BLaER1 treated with 17β-estradiol and CSF1 and Interleukin-3, amounts not matched to agents 10 nM and 100 nM (cell line): ENCODE measurements at regions not wholly inside any gene's neighbourhood (a gene's known extent, or its start where the extent isn't known, plus 50 kb on each side); places are given as distances from the start of the nearest gene placed in this dataset.

Experiments
- H3K27ac ChIP-seq, 11 experiments: shearing (Covaris generic); formaldehyde crosslinking; 2 replicates each; pipeline ENCODE4 v1.8.1; 2022
- H3K27me3 ChIP-seq, 11 experiments: shearing (Covaris generic); formaldehyde crosslinking; 2 replicates each; pipeline ENCODE4 v1.8.1; 2022
- H3K36me3 ChIP-seq, 11 experiments: shearing (Covaris generic); formaldehyde crosslinking; 2 replicates each; pipeline ENCODE4 v1.8.1; 2022
- H3K4me1 ChIP-seq, 10 experiments: shearing (Covaris generic); formaldehyde crosslinking; 2 replicates each; pipeline ENCODE4 v1.8.1; 2022
- H3K4me2 ChIP-seq, 11 experiments: shearing (Covaris generic); formaldehyde crosslinking; 2 replicates each; pipeline ENCODE4 v1.8.1; 2022
- H3K4me3 ChIP-seq, 10 experiments: shearing (Covaris generic); formaldehyde crosslinking; 2 replicates each; pipeline ENCODE4 v1.8.1; 2022
- H3K9ac ChIP-seq, 11 experiments: shearing (Covaris generic); formaldehyde crosslinking; 2 replicates each; pipeline ENCODE4 v1.8.1; 2022
- H3K9me3 ChIP-seq, 11 experiments: shearing (Covaris generic); formaldehyde crosslinking; replicated peaks in 1 of 11; 2 replicates each; pipeline ENCODE4 v1.8.1; 2022
- H4K20me1 ChIP-seq, 11 experiments: shearing (Covaris generic); formaldehyde crosslinking; 2 replicates each; pipeline ENCODE4 v1.8.1; 2022
- Cebpa-rat ChIP-seq, 11 experiments: shearing (Covaris generic); IDR thresholded peaks; 2 replicates each; pipeline ENCODE4 v1.8.1; 2022

GRCh38 chr6:139721954-139722353, 347.5 kb upstream of the CITED2 start:
- no peak for TF ChIP-seq Cebpa-rat (IDR thresholded peaks at IDR 0.05)
- H4K20me1 ChIP-seq, result no peaks in the 10 kb centered on the region
- H3K27ac ChIP-seq, result no peak overlapping the region
- H3K36me3 ChIP-seq, result no peaks in the 10 kb centered on the region
- H3K27me3 ChIP-seq, result no peaks in the 10 kb centered on the region
- no peak overlapping the region for H3K9ac ChIP-seq
- H3K4me1 ChIP-seq, result no peaks in the 10 kb centered on the region
- H3K4me3 ChIP-seq, result no peak overlapping the region
- H3K4me2 ChIP-seq, result no peak overlapping the region
- peaks cover 0 to 10% (median 6%) of the 10 kb centered on the region in 11 experiments; a peak in 5 of 22 replicates for H3K9me3 ChIP-seq

- Histone ChIP-seq H3K4me2 (no peak overlapping the region), H3K4me1 (no peaks in the 10 kb centered on the region), H3K36me3 (no peaks in the 10 kb centered on the region), H3K27me3 (no peaks in the 10 kb centered on the region), H3K9me3 (no peaks in the 10 kb centered on the region), H3K27ac (no peak overlapping the region), H3K9ac (no peak overlapping the region), H3K4me3 (no peak overlapping the region), H4K20me1 (no peaks in the 10 kb centered on the region)
- TF ChIP-seq Cebpa-rat (IDR thresholded peaks at IDR 0.05), result peak in 4 of 11 experiments; percentile 28 to 68 (median 39); a peak in 5 of 22 replicates
Observed at GRCh38 chr6:139713900-139714506, 339.6 kb upstream of the CITED2 start.

DNA sequence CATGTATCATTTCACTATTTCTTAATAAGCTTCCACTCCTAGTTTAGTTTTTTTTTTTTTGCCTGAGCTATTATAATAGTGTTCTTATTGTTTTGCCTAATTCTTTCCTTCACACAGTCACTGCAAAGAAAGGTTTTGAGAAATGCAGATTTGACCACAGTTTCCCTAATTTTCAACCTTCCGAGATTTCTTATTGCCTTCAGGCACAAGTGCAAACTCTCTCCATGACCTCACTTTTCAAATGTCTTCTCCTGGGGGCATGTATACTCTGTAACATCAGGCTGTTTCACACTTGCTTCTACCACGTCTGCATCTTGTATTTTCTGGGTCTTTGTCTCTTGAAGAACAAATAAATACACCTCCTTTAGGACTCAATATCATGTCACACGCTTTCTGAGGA, 339.0 kb upstream of the CITED2 start:
- TF ChIP-seq Cebpa-rat (IDR thresholded peaks at IDR 0.05), result no peak
- H3K9me3 ChIP-seq, result no peaks in the 10 kb centered on the region

DNA sequence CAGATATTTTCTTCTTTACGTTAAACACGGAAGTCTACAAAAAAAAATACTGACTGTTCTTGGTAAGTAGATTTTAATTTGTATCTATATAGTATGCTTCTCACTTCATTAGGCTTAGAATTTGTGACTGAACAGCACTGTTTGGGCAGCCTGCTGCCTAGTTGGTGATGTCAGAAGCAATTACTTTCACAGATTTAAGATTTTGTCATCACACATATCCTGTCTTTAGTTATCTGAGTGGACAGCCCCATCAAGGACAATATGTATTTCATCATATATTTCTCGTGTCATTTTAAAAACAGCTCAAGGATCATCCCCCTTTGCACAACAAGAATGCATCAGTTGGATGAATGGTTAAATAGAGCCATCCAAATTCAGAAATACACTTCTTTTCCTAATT, 338.4 kb upstream of the CITED2 start:
- Histone ChIP-seq H3K4me2 (no peak overlapping the region), H3K9ac (no peak overlapping the region), H4K20me1 (no peaks in the 10 kb centered on the region), H3K36me3 (no peaks in the 10 kb centered on the region), H3K4me1 (no peaks in the 10 kb centered on the region), H3K27ac (no peak overlapping the region), H3K9me3 (no peaks in the 10 kb centered on the region), H3K4me3 (no peak overlapping the region), H3K27me3 (no peaks in the 10 kb centered on the region)
- no peak for TF ChIP-seq Cebpa-rat (IDR thresholded peaks at IDR 0.05)

More for the DNA sequence above, 339.0 kb upstream of the CITED2 start:
- Histone ChIP-seq H4K20me1 (no peaks in the 10 kb centered on the region), H3K27me3 (no peaks in the 10 kb centered on the region), H3K9ac (no peak overlapping the region), H3K27ac (no peak overlapping the region), H3K4me2 (no peak overlapping the region), H3K4me3 (no peak overlapping the region), H3K36me3 (no peaks in the 10 kb centered on the region), H3K4me1 (no peaks in the 10 kb centered on the region)

DNA sequence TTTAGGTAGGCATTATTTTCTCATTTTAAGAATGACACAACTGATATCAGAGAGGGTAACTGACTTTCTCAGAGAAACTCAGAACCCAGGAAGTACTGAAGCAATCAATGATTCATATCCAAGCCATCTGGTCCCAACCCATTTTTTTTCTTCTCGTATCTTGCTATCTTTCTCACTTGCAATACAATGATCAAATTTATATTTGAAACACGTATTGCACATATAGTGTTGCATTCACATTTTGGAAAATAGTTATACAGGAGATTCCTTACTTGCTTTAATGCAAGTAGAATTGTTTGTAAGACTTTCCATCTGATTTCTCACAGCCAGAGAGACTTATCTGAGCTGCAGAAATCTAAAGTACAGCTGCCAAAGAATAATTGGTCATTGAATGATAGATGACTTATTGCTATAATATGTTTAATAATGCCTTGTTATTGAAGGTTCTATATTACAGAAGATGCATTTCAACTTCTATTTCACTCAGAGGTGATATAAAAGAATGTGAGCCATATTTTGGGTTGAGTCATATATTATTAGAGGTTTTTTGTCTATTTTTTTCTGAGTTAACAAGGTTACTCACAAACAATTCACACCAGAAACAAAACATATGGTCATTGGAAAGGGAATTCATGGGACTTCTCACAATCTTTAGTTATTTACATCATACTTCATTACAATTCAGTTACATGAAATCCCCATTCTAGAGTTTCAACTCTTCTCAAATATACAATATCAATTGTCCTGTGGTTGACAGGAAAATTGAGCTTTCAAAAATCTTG, 337.5 kb upstream of the CITED2 start:
- Histone ChIP-seq H3K4me1 (no peaks in the 10 kb centered on the region), H3K4me3 (no peak overlapping the region), H3K27ac (no peak overlapping the region), H4K20me1 (no peaks in the 10 kb centered on the region), H3K36me3 (no peaks in the 10 kb centered on the region), H3K9me3 (no peaks in the 10 kb centered on the region), H3K4me2 (no peak overlapping the region), H3K9ac (no peak overlapping the region), H3K27me3 (no peaks in the 10 kb centered on the region)
- TF ChIP-seq Cebpa-rat (IDR thresholded peaks at IDR 0.05), result no peak

DNA sequence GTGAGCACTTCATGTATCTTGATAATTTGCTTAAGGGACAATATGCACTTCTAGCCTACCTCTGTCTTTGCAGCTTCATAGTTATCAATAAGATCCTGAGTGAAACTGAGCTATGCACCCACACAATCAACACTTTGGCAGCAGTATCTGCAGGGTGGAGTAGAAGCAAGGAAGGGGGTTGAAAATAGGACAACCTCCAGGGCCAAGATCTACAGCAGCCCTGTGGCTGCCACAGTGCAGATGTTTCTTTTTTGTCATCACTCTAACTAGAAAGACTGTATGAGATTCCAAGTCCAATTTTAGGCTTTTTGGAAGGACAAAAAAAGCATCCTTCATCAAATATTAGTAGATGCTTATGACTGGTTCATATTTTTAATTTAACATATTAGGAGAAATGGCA, 336.1 kb upstream of the CITED2 start:
- no peak overlapping the region for H3K9ac ChIP-seq
- H3K4me3 ChIP-seq, result no peak overlapping the region
- H3K9me3 ChIP-seq, result peaks cover 0 to 6% (median 4%) of the 10 kb centered on the region in 11 experiments; a peak in 13 of 22 replicates
- H3K27ac ChIP-seq, result no peak overlapping the region
- H3K36me3 ChIP-seq, result no peaks in the 10 kb centered on the region
- H3K4me2 ChIP-seq, result no peak overlapping the region
- no peaks in the 10 kb centered on the region for H4K20me1 ChIP-seq
- no peaks in the 10 kb centered on the region for H3K27me3 ChIP-seq
- no peak for TF ChIP-seq Cebpa-rat (IDR thresholded peaks at IDR 0.05)
- H3K4me1 ChIP-seq, result no peaks in the 10 kb centered on the region

GRCh38 chr6:139708337-139709199, 334.1 kb upstream of the CITED2 start:
- TF ChIP-seq Cebpa-rat (IDR thresholded peaks at IDR 0.05), result no peak
- Histone ChIP-seq H3K36me3 (no peaks in the 10 kb centered on the region), H3K4me1 (no peaks in the 10 kb centered on the region), H3K4me3 (no peak overlapping the region), H3K9ac (no peak overlapping the region), H3K4me2 (no peak overlapping the region), H4K20me1 (no peaks in the 10 kb centered on the region), H3K27ac (no peak overlapping the region), H3K27me3 (no peaks in the 10 kb centered on the region), H3K9me3 (peaks cover 0 to 17% (median 14%) of the 10 kb centered on the region in 11 experiments; a peak in 14 of 22 replicates)

DNA sequence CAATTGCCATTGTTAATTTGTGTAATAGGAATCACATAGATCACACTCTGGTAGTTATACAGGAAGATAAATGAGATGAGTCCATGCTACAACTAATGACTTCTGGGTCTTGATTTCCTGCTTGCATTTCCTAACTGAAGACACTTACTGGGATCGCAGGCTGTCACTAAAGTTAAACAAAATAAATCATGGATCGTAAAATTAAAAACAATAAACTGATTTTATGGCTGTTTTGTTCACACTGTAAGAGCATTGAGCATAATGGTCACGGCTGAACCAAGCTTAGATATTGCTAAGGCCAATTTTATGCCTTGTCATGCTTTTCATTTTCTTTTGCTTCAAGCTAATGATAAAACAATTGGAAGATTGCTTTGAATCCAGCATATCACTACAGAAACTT, 332.5 kb upstream of the CITED2 start:
- TF ChIP-seq Cebpa-rat (IDR thresholded peaks at IDR 0.05), result no peak
- H3K9me3 ChIP-seq, result peaks cover 0 to 18% (median 14%) of the 10 kb centered on the region in 11 experiments; a peak in 14 of 22 replicates
- no peak overlapping the region for H3K9ac ChIP-seq
- H3K4me1 ChIP-seq, result no peaks in the 10 kb centered on the region
- no peak overlapping the region for H3K27ac ChIP-seq
- H3K4me3 ChIP-seq, result no peak overlapping the region
- H3K36me3 ChIP-seq, result no peaks in the 10 kb centered on the region
- H4K20me1 ChIP-seq, result no peaks in the 10 kb centered on the region
- H3K4me2 ChIP-seq, result no peak overlapping the region
- no peaks in the 10 kb centered on the region for H3K27me3 ChIP-seq

GRCh38 chr6:139705284-139705683, 330.8 kb upstream of the CITED2 start:
- H3K9ac ChIP-seq, result no peak overlapping the region
- H3K27me3 ChIP-seq, result no peaks in the 10 kb centered on the region
- no peak overlapping the region for H3K27ac ChIP-seq
- no peak overlapping the region for H3K4me3 ChIP-seq
- peaks cover 0 to 25% (median 17%) of the 10 kb centered on the region in 11 experiments; a peak in 14 of 22 replicates for H3K9me3 ChIP-seq
- no peaks in the 10 kb centered on the region for H3K4me1 ChIP-seq
- no peaks in the 10 kb centered on the region for H3K36me3 ChIP-seq
- H3K4me2 ChIP-seq, result no peak overlapping the region
- no peaks in the 10 kb centered on the region for H4K20me1 ChIP-seq
- TF ChIP-seq Cebpa-rat (IDR thresholded peaks at IDR 0.05), result no peak
